Vagina (tissue), 2 donors: ENCODE measurements at regions not wholly inside any gene's neighbourhood (a gene's known extent, or its start where the extent isn't known, plus 50 kb on each side); places are given as distances from the start of the nearest gene placed in this dataset.

Experiments used
- POLR2A ChIP-seq, 2 donors: fragments of 450-650 bp; IDR thresholded peaks; one replicate each; pipeline ENCODE4 v1.6.1; 2017; ENCODE audit warnings: antibody characterized with exemption in 2 of 2, mild to moderate bottlenecking in 2 of 2, moderate library complexity in 2 of 2
- TF ChIP-seq, protein P1 (sequence below), 3 experiments: fragments of 450-650 bp in 2 of 3; fragments of 200-600 bp in 1 of 3; sonication (generic) in 1 of 3; IDR thresholded peaks; one replicate each; pipeline ENCODE4 v1.5.1; 2017 to 2019; ENCODE audit warnings: antibody characterized with exemption in 3 of 3, mild to moderate bottlenecking in 2 of 3, moderate library complexity in 2 of 3

DNA sequence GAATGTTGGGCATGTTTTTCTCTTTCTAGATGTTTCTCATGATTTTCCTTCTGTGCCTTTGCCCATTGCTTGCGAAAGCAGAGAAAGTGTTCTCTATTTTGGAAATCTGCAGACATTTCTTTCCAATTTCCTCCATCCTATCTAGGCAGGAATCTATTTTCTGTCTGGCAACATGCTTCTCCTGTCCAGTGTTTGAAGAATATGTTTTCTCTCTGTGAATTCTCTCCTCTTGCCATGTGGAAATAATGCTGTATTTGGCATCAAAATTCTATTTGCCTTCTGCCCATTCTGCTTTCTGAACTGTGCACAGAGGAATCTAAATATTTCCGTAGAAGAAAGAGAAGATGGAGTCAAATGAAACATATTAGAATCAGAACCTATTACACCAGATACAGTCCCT, 833.3 kb downstream of the CDH9 start:
- TF ChIP-seq, protein P1, sequence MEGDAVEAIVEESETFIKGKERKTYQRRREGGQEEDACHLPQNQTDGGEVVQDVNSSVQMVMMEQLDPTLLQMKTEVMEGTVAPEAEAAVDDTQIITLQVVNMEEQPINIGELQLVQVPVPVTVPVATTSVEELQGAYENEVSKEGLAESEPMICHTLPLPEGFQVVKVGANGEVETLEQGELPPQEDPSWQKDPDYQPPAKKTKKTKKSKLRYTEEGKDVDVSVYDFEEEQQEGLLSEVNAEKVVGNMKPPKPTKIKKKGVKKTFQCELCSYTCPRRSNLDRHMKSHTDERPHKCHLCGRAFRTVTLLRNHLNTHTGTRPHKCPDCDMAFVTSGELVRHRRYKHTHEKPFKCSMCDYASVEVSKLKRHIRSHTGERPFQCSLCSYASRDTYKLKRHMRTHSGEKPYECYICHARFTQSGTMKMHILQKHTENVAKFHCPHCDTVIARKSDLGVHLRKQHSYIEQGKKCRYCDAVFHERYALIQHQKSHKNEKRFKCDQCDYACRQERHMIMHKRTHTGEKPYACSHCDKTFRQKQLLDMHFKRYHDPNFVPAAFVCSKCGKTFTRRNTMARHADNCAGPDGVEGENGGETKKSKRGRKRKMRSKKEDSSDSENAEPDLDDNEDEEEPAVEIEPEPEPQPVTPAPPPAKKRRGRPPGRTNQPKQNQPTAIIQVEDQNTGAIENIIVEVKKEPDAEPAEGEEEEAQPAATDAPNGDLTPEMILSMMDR (IDR thresholded peaks at IDR 0.05): no peak
- TF ChIP-seq POLR2A (IDR thresholded peaks at IDR 0.05): no peak
